Astrocyte (in vitro differentiated cells and primary cell): ENCODE measurements at regions not wholly inside any gene's neighbourhood (a gene's known extent, or its start where the extent isn't known, plus 50 kb on each side); places are given as distances from the start of the nearest gene placed in this dataset.

Experiments used
- CTCF ChIP-seq: IDR thresholded peaks from 2 replicates; pipeline ENCODE4 v1.5.1; 2011; ENCODE audit warnings: low read depth, mild to moderate bottlenecking, inconsistent platforms, low read length, moderate library complexity; ENCODE audit not compliant: insufficient read depth
- EZH2 ChIP-seq: IDR thresholded peaks from 2 replicates; pipeline ENCODE4 v1.6.1; 2012; ENCODE audit warnings: mild to moderate bottlenecking, low read length, inconsistent platforms; ENCODE audit not compliant: insufficient read depth

GRCh38 chr11:109362059-109362458, 59.9 kb upstream of the C11orf87 start:
- TF ChIP-seq CTCF (no peak), EZH2 (no peak)
